MM.1S (cell line): ENCODE measurements at regions not wholly inside any gene's neighbourhood (a gene's known extent, or its start where the extent isn't known, plus 50 kb on each side); places are given as distances from the start of the nearest gene placed in this dataset.

Experiments
- DNase-seq: peaks from one replicate; pipeline ENCODE4 v3.0.0-alpha.2; 2015
- H2AFZ ChIP-seq: fragments of 300-600 bp; sonication (generic); 2 replicates; pipeline ENCODE4 v1.6.0; 2016; ENCODE audit warnings: antibody characterized with exemption, low read length
- H3F3A ChIP-seq: fragments of 300-600 bp; sonication (generic); 2 replicates; pipeline ENCODE4 v1.6.1; 2016; ENCODE audit warnings: mild to moderate bottlenecking, antibody characterized with exemption, low read length, moderate library complexity, mixed read lengths; ENCODE audit not compliant: insufficient read depth
- H3K27ac ChIP-seq: fragments of 300-600 bp; sonication (generic); 2 replicates; pipeline ENCODE4 v1.5.1; 2016; ENCODE audit warnings: mild to moderate bottlenecking, low read length
- H3K27me3 ChIP-seq: fragments of 300-600 bp; sonication (generic); replicated peaks from 2 replicates; pipeline ENCODE4 v1.6.0; 2016; ENCODE audit warnings: low read length; ENCODE audit not compliant: insufficient read depth
- H3K36me3 ChIP-seq: fragments of 300-600 bp; sonication (generic); replicated peaks from 2 replicates; pipeline ENCODE4 v1.6.1; 2016; ENCODE audit warnings: mild to moderate bottlenecking, low read length, mixed read lengths; ENCODE audit not compliant: insufficient read depth
- H3K4me1 ChIP-seq: fragments of 300-600 bp; sonication (generic); 2 replicates; pipeline ENCODE4 v1.6.1; 2016; ENCODE audit warnings: low read length, mixed read lengths
- H3K4me2 ChIP-seq: fragments of 300-600 bp; sonication (generic); 2 replicates; pipeline ENCODE4 v1.6.0; 2016; ENCODE audit warnings: low read depth, low read length
- H3K4me3 ChIP-seq: fragments of 300-600 bp; sonication (generic); 2 replicates; pipeline ENCODE4 v1.5.1; 2016; ENCODE audit warnings: low read length, mixed read lengths
- H3K79me2 ChIP-seq: fragments of 300-600 bp; sonication (generic); 2 replicates; pipeline ENCODE4 v1.6.1; 2016; ENCODE audit warnings: mixed run types, low read length, mixed read lengths
- H3K9ac ChIP-seq: fragments of 300-600 bp; sonication (generic); 2 replicates; pipeline ENCODE4 v1.6.1; 2016; ENCODE audit warnings: low read length, mixed read lengths
- H3K9me2 ChIP-seq: fragments of 300-600 bp; sonication (generic); replicated peaks from 2 replicates; pipeline ENCODE4 v1.6.1; 2016; ENCODE audit warnings: mild to moderate bottlenecking, low read length, mixed read lengths; ENCODE audit not compliant: insufficient read depth
- H3K9me3 ChIP-seq: fragments of 300-600 bp; sonication (generic); replicated peaks from 2 replicates; pipeline ENCODE4 v1.6.1; 2016; ENCODE audit warnings: mild to moderate bottlenecking, low read length, mixed read lengths; ENCODE audit not compliant: insufficient read depth
- H4K20me1 ChIP-seq: fragments of 300-600 bp; sonication (generic); 2 replicates; pipeline ENCODE4 v1.6.1; 2016; ENCODE audit warnings: mild to moderate bottlenecking, low read length, moderate library complexity, mixed read lengths; ENCODE audit not compliant: insufficient read depth
- CTCF ChIP-seq: fragments of 300-600 bp; sonication (generic); IDR thresholded peaks from 2 replicates; pipeline ENCODE4 v1.5.1; 2016; ENCODE audit warnings: antibody characterized with exemption, low read length, mixed read lengths
- EZH2 ChIP-seq: fragments of 300-600 bp; sonication (generic); optimal IDR thresholded peaks from 2 replicates; pipeline ENCODE3; 2017; ENCODE audit warnings: low read depth, mild to moderate bottlenecking, antibody characterized with exemption, low read length, mixed read lengths
- EZH2phosphoT487 ChIP-seq: fragments of 300-600 bp; sonication (generic); IDR thresholded peaks from 2 replicates; pipeline ENCODE4 v1.6.1; 2018; ENCODE audit warnings: antibody characterized with exemption, low read length

DNA sequence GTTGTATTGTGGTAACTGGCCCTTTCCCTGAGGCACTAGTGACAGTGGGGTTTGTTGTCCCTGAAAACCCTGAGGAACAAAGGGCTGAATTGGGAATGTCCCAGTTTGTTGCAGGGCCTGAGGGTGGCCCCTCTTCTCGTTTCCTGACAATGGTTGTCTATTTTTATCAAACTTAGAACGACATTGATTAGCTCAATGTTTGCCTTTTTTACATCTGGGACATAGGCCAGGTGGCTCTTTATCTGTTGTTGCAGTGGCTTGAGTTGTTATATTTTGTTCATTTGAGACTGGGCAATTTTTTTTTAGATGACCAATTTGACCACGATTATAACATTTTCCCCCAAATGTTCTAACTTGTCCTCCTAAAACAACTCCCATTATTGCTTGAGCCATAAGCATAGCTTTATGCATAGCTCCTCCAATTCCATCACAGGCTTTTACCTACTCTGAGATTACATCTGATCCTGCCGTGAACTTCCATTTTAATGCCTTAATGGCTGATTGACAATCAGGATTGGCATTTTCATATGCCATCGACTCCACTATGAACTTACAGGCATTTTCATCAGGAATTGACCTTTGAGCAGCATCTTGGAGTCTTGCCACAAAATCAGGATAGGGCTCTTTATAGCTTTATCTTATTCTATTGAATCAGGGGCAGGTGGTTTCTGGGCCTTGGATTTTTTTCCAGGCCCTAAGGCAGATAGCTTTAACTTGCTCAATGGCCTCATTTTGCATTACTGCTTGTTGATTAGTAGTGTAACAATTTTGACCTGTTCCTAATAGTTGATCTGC lies 604.3 kb downstream of the ALG10 start:
- H3K27ac ChIP-seq, result no peak overlapping the region
- no peaks in the 10 kb centered on the region for H3K79me2 ChIP-seq
- H3K4me2 ChIP-seq, result no peak overlapping the region
- no peak for DNase-seq
- H3K27me3 ChIP-seq, result no peaks in the 10 kb centered on the region
- H3K9me2 ChIP-seq, result no peaks in the 10 kb centered on the region
- no peak overlapping the region for H2AFZ ChIP-seq
- H3K9ac ChIP-seq, result no peak overlapping the region
- H3K9me3 ChIP-seq, result no peaks in the 10 kb centered on the region
- H3K4me1 ChIP-seq, result no peaks in the 10 kb centered on the region
- H3K36me3 ChIP-seq, result no peaks in the 10 kb centered on the region
- no peaks in the 10 kb centered on the region for H4K20me1 ChIP-seq
- no peaks in the 10 kb centered on the region for H3F3A ChIP-seq
- H3K4me3 ChIP-seq, result no peak overlapping the region
- TF ChIP-seq EZH2phosphoT487 (no peak), CTCF (no peak), EZH2 (no peak)
